IMR-90 (cell line): ENCODE measurements at regions not wholly inside any gene's neighbourhood (a gene's known extent, or its start where the extent isn't known, plus 50 kb on each side); places are given as distances from the start of the nearest gene placed in this dataset.
A peak's percentile ranks its signal among the peaks of the same experiment; 100 is the strongest.

ENCODE experiments used
- ATAC-seq: fragments of 200-7000 bp; cut with Tn5 transposase; 2 replicates; pipeline ENCODE4 v1.9.1; 2020; ENCODE audit warnings: low read depth, mild to moderate bottlenecking, moderate library complexity
- BruUV-seq: library from RNA; stranded (reverse); fragments of 400-500 nt; replicated peaks from 2 replicates; lab custom pipeline; 2021; lab: Mats Ljungman, UMichigan
- CTCF ChIA-PET: fragments of 300-600 bp; formaldehyde crosslinking; extraction: SDS; loops from one replicate; lab custom pipeline; 2021; ENCODE audit warnings: antibody characterized with exemption; lab: Yijun Ruan, JAX
- POLR2A ChIA-PET: fragments of 300-600 bp; sonication (Branson Sonifier 250); formaldehyde crosslinking; loops from one replicate; lab custom pipeline; 2022; ENCODE audit warnings: antibody characterized with exemption; ENCODE audit not compliant: unreplicated experiment; lab: Charles Lee
- DNase-seq: peaks from one replicate; pipeline ENCODE4 v3.0.0; 2013
- H2AFZ ChIP-seq: replicated peaks from 2 replicates; pipeline ENCODE3; 2013; ENCODE audit warnings: low read length, mild to moderate bottlenecking; ENCODE audit not compliant: poor library complexity
- H2AK5ac ChIP-seq: 2 replicates; pipeline ENCODE4 v1.6.1; 2013; ENCODE audit warnings: low read depth, low read length, inconsistent platforms
- H2AK9ac ChIP-seq: replicated peaks from 2 replicates; pipeline ENCODE3; 2013; ENCODE audit warnings: mild to moderate bottlenecking, low read depth, low read length, moderate library complexity; ENCODE audit not compliant: poor library complexity
- H2BK120ac ChIP-seq: 2 replicates; pipeline ENCODE4 v1.6.1; 2013; ENCODE audit warnings: low read depth, low read length, inconsistent platforms
- H2BK15ac ChIP-seq: 3 replicates; pipeline ENCODE4 v1.6.1; 2013; ENCODE audit warnings: low read depth, low read length, inconsistent platforms
- H2BK20ac ChIP-seq: 2 replicates; pipeline ENCODE4 v1.6.1; 2013; ENCODE audit warnings: low read depth, mild to moderate bottlenecking, inconsistent platforms, low read length, moderate library complexity
- H2BK5ac ChIP-seq: 2 replicates; pipeline ENCODE4 v1.6.1; 2013; ENCODE audit warnings: mild to moderate bottlenecking, low read depth, low read length, inconsistent platforms; ENCODE audit not compliant: poor library complexity, severe bottlenecking
- H3K14ac ChIP-seq: replicated peaks from 2 replicates; pipeline ENCODE4 v1.6.1; 2013; ENCODE audit warnings: low read depth, low read length, inconsistent platforms
- H3K18ac ChIP-seq: 2 replicates; pipeline ENCODE4 v1.6.1; 2013; ENCODE audit warnings: low read depth, low read length, control low read depth
- H3K23ac ChIP-seq: 2 replicates; pipeline ENCODE4 v1.6.1; 2013; ENCODE audit warnings: low read depth, low read length, inconsistent platforms
- H3K27ac ChIP-seq: 2 replicates; pipeline ENCODE4 v1.5.1; 2013; ENCODE audit warnings: mild to moderate bottlenecking, control low read depth, low read length; ENCODE audit not compliant: insufficient read depth
- H3K27me3 ChIP-seq: 2 replicates; pipeline ENCODE4 v1.6.1; 2013; ENCODE audit warnings: low read length; ENCODE audit not compliant: control insufficient read depth, insufficient read depth
- H3K36me3 ChIP-seq: 2 replicates; pipeline ENCODE4 v1.6.1; 2013; ENCODE audit warnings: low read length, mixed read lengths; ENCODE audit not compliant: control insufficient read depth, insufficient read depth
- H3K4ac ChIP-seq: 2 replicates; pipeline ENCODE4 v1.6.1; 2013; ENCODE audit warnings: low read depth, low read length, inconsistent platforms
- H3K4me1 ChIP-seq: 2 replicates; pipeline ENCODE4 v1.6.1; 2013; ENCODE audit warnings: low read length, mixed read lengths; ENCODE audit not compliant: control insufficient read depth, insufficient read depth
- H3K4me2 ChIP-seq: 2 replicates; pipeline ENCODE4 v1.6.1; 2013; ENCODE audit warnings: low read depth, mild to moderate bottlenecking, control low read depth, low read length, moderate library complexity
- H3K4me3 ChIP-seq: 2 replicates; pipeline ENCODE4 v1.5.1; 2013; ENCODE audit warnings: low read depth, mild to moderate bottlenecking, control low read depth, low read length, moderate library complexity; ENCODE audit not compliant: insufficient read depth
- H3K56ac ChIP-seq: 2 replicates; pipeline ENCODE4 v1.6.1; 2013; ENCODE audit warnings: low read length, inconsistent platforms; ENCODE audit not compliant: insufficient read depth; ENCODE audit errors: extremely low read depth
- H3K79me1 ChIP-seq, 2 experiments: 2 replicates each; pipeline ENCODE4 v1.6.1; 2013; ENCODE audit warnings: low read length in 2 of 2, inconsistent platforms in 1 of 2, low read depth in 1 of 2
- H3K9ac ChIP-seq: 2 replicates; pipeline ENCODE4 v1.6.1; 2013; ENCODE audit warnings: low read depth, low read length, control low read depth
- H3K9me1 ChIP-seq: 2 replicates; pipeline ENCODE4 v1.6.1; 2013; ENCODE audit warnings: low read length, inconsistent platforms; ENCODE audit not compliant: insufficient read depth
- H3K9me3 ChIP-seq: 2 replicates; pipeline ENCODE4 v1.6.1; 2013; ENCODE audit warnings: low read length; ENCODE audit not compliant: control insufficient read depth, insufficient read depth
- H4K20me1 ChIP-seq: 2 replicates; pipeline ENCODE4 v1.6.1; 2013; ENCODE audit warnings: low read length, inconsistent platforms; ENCODE audit not compliant: insufficient read depth
- H4K5ac ChIP-seq: 2 replicates; pipeline ENCODE4 v1.6.1; 2013; ENCODE audit warnings: mild to moderate bottlenecking, low read depth, low read length, control low read depth
- H4K8ac ChIP-seq, 2 experiments: 2 replicates each; pipeline ENCODE4 v1.6.1; 2013; ENCODE audit warnings: low read depth in 2 of 2, low read length in 2 of 2, control low read depth in 1 of 2, inconsistent platforms in 1 of 2
- H4K91ac ChIP-seq: 2 replicates; pipeline ENCODE4 v1.6.1; 2013; ENCODE audit warnings: low read depth, low read length, inconsistent platforms; ENCODE audit not compliant: insufficient read depth
- BHLHE40 ChIP-seq: fragments of 150-350 bp; IDR thresholded peaks from 2 replicates; pipeline ENCODE4 v1.6.1; 2016; ENCODE audit warnings: mild to moderate bottlenecking, low read depth, low read length
- CEBPB ChIP-seq: IDR thresholded peaks from 2 replicates; pipeline ENCODE4 v1.6.1; 2012; ENCODE audit warnings: low read depth, low read length, improper control_type of control experiment
- CHD1 ChIP-seq: IDR thresholded peaks from 2 replicates; pipeline ENCODE4 v1.6.1; 2012; ENCODE audit warnings: low read depth, low read length, improper control_type of control experiment
- CTCF ChIP-seq: conservative IDR thresholded peaks from 2 replicates; pipeline ENCODE4 v1.5.1; 2012; ENCODE audit warnings: mild to moderate bottlenecking, low read depth, low read length, improper control_type of control experiment
- ELK1 ChIP-seq: fragments of 150-350 bp; IDR thresholded peaks from 2 replicates; pipeline ENCODE4 v1.6.1; 2016; ENCODE audit warnings: low read depth, mild to moderate bottlenecking, low read length, moderate library complexity, borderline replicate concordance
- FOS ChIP-seq: fragments of 150-350 bp; IDR thresholded peaks from 2 replicates; pipeline ENCODE4 v1.6.1; 2016; ENCODE audit warnings: low read depth, low read length
- MAFK ChIP-seq: IDR thresholded peaks from 2 replicates; pipeline ENCODE4 v1.6.1; 2012; ENCODE audit warnings: low read depth, low read length, improper control_type of control experiment
- MXI1 ChIP-seq: IDR thresholded peaks from 2 replicates; pipeline ENCODE4 v1.6.1; 2012; ENCODE audit warnings: low read depth, mild to moderate bottlenecking, low read length, moderate library complexity, borderline replicate concordance
- NFE2L2 ChIP-seq: fragments of 150-350 bp; IDR thresholded peaks from 2 replicates; pipeline ENCODE4 v1.6.1; 2016; ENCODE audit warnings: low read depth, mild to moderate bottlenecking, low read length
- POLR2A ChIP-seq: IDR thresholded peaks from 2 replicates; pipeline ENCODE4 v1.6.1; 2012; ENCODE audit warnings: mild to moderate bottlenecking, low read depth, low read length
- RAD21 ChIP-seq: IDR thresholded peaks from 2 replicates; pipeline ENCODE4 v1.6.1; 2012; ENCODE audit warnings: low read length, improper control_type of control experiment
- RCOR1 ChIP-seq: IDR thresholded peaks from 2 replicates; pipeline ENCODE4 v1.6.1; 2012; ENCODE audit warnings: mild to moderate bottlenecking, low read length, improper control_type of control experiment; ENCODE audit not compliant: insufficient replicate concordance
- RFX5 ChIP-seq: IDR thresholded peaks from 2 replicates; pipeline ENCODE4 v1.8.0; 2012; ENCODE audit warnings: low read depth, mild to moderate bottlenecking, low read length, moderate library complexity
- SMC3 ChIP-seq: fragments of 150-350 bp; IDR thresholded peaks from 2 replicates; pipeline ENCODE4 v1.6.1; 2016; ENCODE audit warnings: low read depth, mild to moderate bottlenecking, antibody characterized with exemption, low read length, moderate library complexity
- USF2 ChIP-seq: fragments of 150-350 bp; IDR thresholded peaks from 2 replicates; pipeline ENCODE4 v1.6.1; 2017; ENCODE audit warnings: mild to moderate bottlenecking, antibody characterized with exemption, low read length, low read depth
- WGBS, 2 experiments: methylation state at CpG; one replicate each; pipeline versions ENCODE4 v1.1.5 to v1.1.7; 2013; ENCODE audit warnings: missing lambda C conversion rate in 2 of 2; ENCODE audit not compliant: insufficient read length in 1 of 2; ENCODE audit errors: extremely low coverage in 2 of 2; 5-methylcytosine and 5-hydroxymethylcytosine counted together
- dilution Hi-C: fragments of 300-500 bp; cut with HindIII; formaldehyde crosslinking; loops from one replicate; pipeline ENCODE4 v1.14.3; 2018; ENCODE audit warnings: low sequenced_read_pairs; ENCODE audit not compliant: unreplicated experiment
- in situ Hi-C: fragments of 300-500 bp; cut with MboI; formaldehyde crosslinking; loops from 3 replicates; pipeline ENCODE4 v1.14.3; 2019; ENCODE audit warnings: low sequenced_read_pairs, inconsistent platforms, mixed read lengths
- intact Hi-C: fragments of 100-400 bp; cut with micrococcal nuclease; formaldehyde crosslinking; loops from 2 replicates; pipeline ENCODE4 v1.10.0; 2022

- no peak overlapping the region for H2BK120ac ChIP-seq
- no peak overlapping the region for H2AK5ac ChIP-seq
- intact Hi-C loops (no loop called here), in situ Hi-C loops (no loop called here), dilution Hi-C loops (no loop called here)
- H3K18ac ChIP-seq = no peak overlapping the region
- H3K4me2 ChIP-seq = peak overlapping the region; percentile 27; the same call in 1 of the 2 replicates
- H3K4me3 ChIP-seq = no peak overlapping the region
- H2AFZ ChIP-seq = no peak overlapping the region
- BruUV-seq = no TSS peak
- H3K9me1 ChIP-seq = peaks cover 5% of the 10 kb centered on the region; the same call in 1 of the 2 replicates
- no peak overlapping the region for H4K8ac ChIP-seq
- H3K9ac ChIP-seq = no peak overlapping the region
- H3K36me3 ChIP-seq = no peaks in the 10 kb centered on the region
- H3K27me3 ChIP-seq = no peaks in the 10 kb centered on the region
- no peak overlapping the region for H3K14ac ChIP-seq
- no peaks in the 10 kb centered on the region for H3K9me3 ChIP-seq
- no peak overlapping the region for H2BK5ac ChIP-seq
- H4K91ac ChIP-seq = no peak overlapping the region
- ChIA-PET POLR2A (interaction anchor here (0.7 kb wide), 1 partner anchor 79 kb away, joined by 3 read pairs; no protein-coding TSS in a partner anchor), CTCF (interaction anchor here (0.7 to 1.7 kb wide), 5 partner anchors 10 to 98 kb away, joined by 3 to 7 read pairs (median 3); a partner anchor contains a TSS)
- H3K79me1 ChIP-seq = peaks cover 5 to 37% of the 10 kb centered on the region in 2 experiments; a peak in 3 of 4 replicates
- ATAC-seq (no peak; the same call in 1 of the 2 replicates), DNase-seq (peak; percentile 34)
- H3K4me1 ChIP-seq = peaks cover 2% of the 10 kb centered on the region; the same call in 1 of the 2 replicates
- no peak overlapping the region for H2BK20ac ChIP-seq
- H3K27ac ChIP-seq = no peak overlapping the region
- WGBS, 2 experiments = no CpG with 5 or more reads among the region's 3 CpGs
- no peak overlapping the region for H3K23ac ChIP-seq
- no peak overlapping the region for H4K5ac ChIP-seq
- H3K4ac ChIP-seq = no peak overlapping the region
- H3K56ac ChIP-seq = no peak overlapping the region
- no peak overlapping the region for H2BK15ac ChIP-seq
- H2AK9ac ChIP-seq = no peak overlapping the region
- H4K20me1 ChIP-seq = peaks cover 40% of the 10 kb centered on the region
- no peak for TF ChIP-seq RAD21
- TF ChIP-seq RFX5 = no peak
- TF ChIP-seq CTCF = no peak
- TF ChIP-seq POLR2A = no peak
- TF ChIP-seq MXI1 = no peak
- TF ChIP-seq NFE2L2 = no peak
- no peak for TF ChIP-seq USF2
- TF ChIP-seq FOS = no peak
- no peak for TF ChIP-seq BHLHE40
- TF ChIP-seq SMC3 = no peak
- TF ChIP-seq CEBPB = no peak
- TF ChIP-seq ELK1 = no peak
- no peak for TF ChIP-seq RCOR1
- TF ChIP-seq MAFK = no peak
- TF ChIP-seq CHD1 = no peak
Observed at GRCh38 chr18:46182633-46183358, 78.6 kb downstream of the HAUS1 start.
